Hepatocyte (in vitro differentiated cells): ENCODE measurements at regions not wholly inside any gene's neighbourhood (a gene's known extent, or its start where the extent isn't known, plus 50 kb on each side); places are given as distances from the start of the nearest gene placed in this dataset.

Experiments used
- CTCF ChIP-seq: fragments of 200-600 bp; sonication (generic); IDR thresholded peaks from 2 replicates; pipeline ENCODE4 v1.5.1; 2016; ENCODE audit warnings: antibody characterized with exemption, mild to moderate bottlenecking; ENCODE audit not compliant: poor library complexity
- EZH2 ChIP-seq: fragments of 200-600 bp; sonication (generic); IDR thresholded peaks from 2 replicates; pipeline ENCODE4 v1.6.1; 2016; ENCODE audit warnings: antibody characterized with exemption, mild to moderate bottlenecking, borderline replicate concordance
- EZH2phosphoT487 ChIP-seq: fragments of 200-600 bp; sonication (generic); IDR thresholded peaks from one replicate; pipeline ENCODE4 v1.6.1; 2018; ENCODE audit warnings: antibody characterized with exemption, mild to moderate bottlenecking, low read depth, moderate library complexity; ENCODE audit not compliant: unreplicated experiment, severe bottlenecking

DNA sequence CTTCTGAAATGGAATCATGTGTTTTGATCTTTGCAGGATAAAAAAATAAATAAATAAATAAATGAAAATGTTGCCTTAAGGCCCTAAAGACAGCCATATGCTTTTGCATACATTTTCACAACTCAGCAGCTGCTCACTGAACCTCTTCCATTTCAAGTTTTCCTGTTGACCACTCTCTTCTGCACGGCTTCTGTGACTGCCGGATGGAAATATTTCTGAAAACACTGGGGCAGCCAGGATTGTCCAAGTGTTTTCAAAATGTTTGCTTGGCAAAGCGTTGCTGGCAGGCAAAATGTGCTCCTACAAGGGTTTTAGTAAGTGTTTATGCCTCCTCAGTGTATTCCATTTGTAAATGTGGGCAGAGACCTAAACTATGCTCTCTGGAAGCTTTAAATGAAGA lies 208.1 kb upstream of the IL1RAPL1 start:
- TF ChIP-seq EZH2 (no peak), CTCF (no peak), EZH2phosphoT487 (no peak)
